ENCODE measurements at regions not wholly inside any gene's neighbourhood (a gene's known extent, or its start where the extent isn't known, plus 50 kb on each side); places are given as distances from the start of the nearest gene placed in this dataset.

DNA sequence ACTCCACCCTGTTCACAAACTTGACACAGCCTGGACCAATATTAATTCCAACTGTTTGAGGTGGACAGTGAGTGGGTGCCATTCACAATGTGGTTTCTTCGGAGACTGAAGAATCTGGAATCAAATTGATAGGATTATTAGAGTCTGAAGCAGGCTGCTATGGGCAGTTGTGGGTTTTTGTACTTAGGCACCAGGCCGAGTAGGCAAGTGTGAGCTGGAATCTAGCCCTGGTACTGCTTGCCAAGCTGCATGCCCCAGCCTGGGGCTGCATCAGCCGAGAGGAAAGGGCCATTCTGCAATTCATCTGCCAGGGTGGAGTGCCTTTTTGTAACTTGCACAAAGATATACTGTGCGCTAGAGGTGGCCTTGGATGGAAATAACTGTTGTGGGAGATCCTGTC lies 654.7 kb upstream of the FANCL start:
- TF ChIP-seq, protein P1, sequence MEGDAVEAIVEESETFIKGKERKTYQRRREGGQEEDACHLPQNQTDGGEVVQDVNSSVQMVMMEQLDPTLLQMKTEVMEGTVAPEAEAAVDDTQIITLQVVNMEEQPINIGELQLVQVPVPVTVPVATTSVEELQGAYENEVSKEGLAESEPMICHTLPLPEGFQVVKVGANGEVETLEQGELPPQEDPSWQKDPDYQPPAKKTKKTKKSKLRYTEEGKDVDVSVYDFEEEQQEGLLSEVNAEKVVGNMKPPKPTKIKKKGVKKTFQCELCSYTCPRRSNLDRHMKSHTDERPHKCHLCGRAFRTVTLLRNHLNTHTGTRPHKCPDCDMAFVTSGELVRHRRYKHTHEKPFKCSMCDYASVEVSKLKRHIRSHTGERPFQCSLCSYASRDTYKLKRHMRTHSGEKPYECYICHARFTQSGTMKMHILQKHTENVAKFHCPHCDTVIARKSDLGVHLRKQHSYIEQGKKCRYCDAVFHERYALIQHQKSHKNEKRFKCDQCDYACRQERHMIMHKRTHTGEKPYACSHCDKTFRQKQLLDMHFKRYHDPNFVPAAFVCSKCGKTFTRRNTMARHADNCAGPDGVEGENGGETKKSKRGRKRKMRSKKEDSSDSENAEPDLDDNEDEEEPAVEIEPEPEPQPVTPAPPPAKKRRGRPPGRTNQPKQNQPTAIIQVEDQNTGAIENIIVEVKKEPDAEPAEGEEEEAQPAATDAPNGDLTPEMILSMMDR (IDR thresholded peaks at IDR 0.05), result no peak
- TF ChIP-seq EZH2 (IDR thresholded peaks at IDR 0.05; ENCODE audit: borderline replicate concordance, insufficient read depth, low read depth, low read length, poor library complexity, severe bottlenecking), result no peak
